ENCODE measurements at regions not wholly inside any gene's neighbourhood (a gene's known extent, or its start where the extent isn't known, plus 50 kb on each side); places are given as distances from the start of the nearest gene placed in this dataset.

GRCh38 chr11:31966846-31967245, 124.0 kb upstream of the RCN1 start:
- no peak for ATAC-seq (ENCODE audit: low read depth)
- Histone ChIP-seq H3K27me3 (ENCODE audit: insufficient read depth, poor library complexity, severe bottlenecking) (no peaks in the 10 kb centered on the region), H3K4me1 (ENCODE audit: insufficient read depth, poor library complexity, severe bottlenecking) (no peaks in the 10 kb centered on the region), H3K4me3 (ENCODE audit: severe bottlenecking) (no peak overlapping the region), H3K27ac (ENCODE audit: poor library complexity, severe bottlenecking) (no peak overlapping the region), H3K36me3 (ENCODE audit: low read depth) (no peaks in the 10 kb centered on the region), H3K9me3 (ENCODE audit: severe bottlenecking) (no peaks in the 10 kb centered on the region)
- DNase-seq (ENCODE audit: low spot score) = no peak
- no peak for TF ChIP-seq CTCF (IDR thresholded peaks at IDR 0.05; ENCODE audit: poor library complexity, severe bottlenecking)

- Histone ChIP-seq H3K27ac (ENCODE audit: poor library complexity, severe bottlenecking) (no peak overlapping the region), H3K4me3 (ENCODE audit: severe bottlenecking) (no peak overlapping the region), H3K9me3 (ENCODE audit: severe bottlenecking) (no peaks in the 10 kb centered on the region), H3K27me3 (ENCODE audit: insufficient read depth, poor library complexity, severe bottlenecking) (no peaks in the 10 kb centered on the region), H3K36me3 (ENCODE audit: low read depth) (no peaks in the 10 kb centered on the region), H3K4me1 (ENCODE audit: insufficient read depth, poor library complexity, severe bottlenecking) (no peaks in the 10 kb centered on the region)
- no peak for TF ChIP-seq CTCF (IDR thresholded peaks at IDR 0.05; ENCODE audit: poor library complexity, severe bottlenecking)
- no peak for DNase-seq (ENCODE audit: low spot score)
- no peak for ATAC-seq (ENCODE audit: low read depth)
Measured at GRCh38 chr11:31964181-31964580, 126.7 kb upstream of the RCN1 start.

GRCh38 chr11:31960126-31960525, 130.7 kb upstream of the RCN1 start:
- H3K9me3 ChIP-seq (ENCODE audit: severe bottlenecking) = no peaks in the 10 kb centered on the region

GRCh38 chr11:31959716-31960115, 131.2 kb upstream of the RCN1 start:
- Histone ChIP-seq H3K36me3 (ENCODE audit: low read depth) (no peaks in the 10 kb centered on the region), H3K4me1 (ENCODE audit: insufficient read depth, poor library complexity, severe bottlenecking) (no peaks in the 10 kb centered on the region), H3K27ac (ENCODE audit: poor library complexity, severe bottlenecking) (no peak overlapping the region), H3K27me3 (ENCODE audit: insufficient read depth, poor library complexity, severe bottlenecking) (no peaks in the 10 kb centered on the region), H3K4me3 (ENCODE audit: severe bottlenecking) (no peak overlapping the region), H3K9me3 (ENCODE audit: severe bottlenecking) (no peaks in the 10 kb centered on the region)
- no peak for TF ChIP-seq CTCF (IDR thresholded peaks at IDR 0.05; ENCODE audit: poor library complexity, severe bottlenecking)
- ATAC-seq (ENCODE audit: low read depth) (peak; percentile 66), DNase-seq (ENCODE audit: low spot score) (no peak)

More at GRCh38 chr11:31960126-31960525, 130.7 kb upstream of the RCN1 start:
- no peak overlapping the region for H3K27ac ChIP-seq (ENCODE audit: poor library complexity, severe bottlenecking)
- no peak for DNase-seq (ENCODE audit: low spot score)
- ATAC-seq (ENCODE audit: low read depth) = no peak
- H3K4me3 ChIP-seq (ENCODE audit: severe bottlenecking) = no peak overlapping the region
- no peaks in the 10 kb centered on the region for H3K36me3 ChIP-seq (ENCODE audit: low read depth)
- TF ChIP-seq CTCF (IDR thresholded peaks at IDR 0.05; ENCODE audit: poor library complexity, severe bottlenecking) = no peak
- H3K4me1 ChIP-seq (ENCODE audit: insufficient read depth, poor library complexity, severe bottlenecking) = no peaks in the 10 kb centered on the region
- H3K27me3 ChIP-seq (ENCODE audit: insufficient read depth, poor library complexity, severe bottlenecking) = no peaks in the 10 kb centered on the region

- no peak overlapping the region for H3K4me3 ChIP-seq (ENCODE audit: severe bottlenecking)
- no peaks in the 10 kb centered on the region for H3K9me3 ChIP-seq (ENCODE audit: severe bottlenecking)
- ATAC-seq (ENCODE audit: low read depth) = peak; percentile 47
- H3K27ac ChIP-seq (ENCODE audit: poor library complexity, severe bottlenecking) = no peak overlapping the region
- peak; percentile 59 for TF ChIP-seq CTCF (IDR thresholded peaks at IDR 0.05; ENCODE audit: poor library complexity, severe bottlenecking)
- no peaks in the 10 kb centered on the region for H3K4me1 ChIP-seq (ENCODE audit: insufficient read depth, poor library complexity, severe bottlenecking)
- DNase-seq (ENCODE audit: low spot score) = no peak
- no peaks in the 10 kb centered on the region for H3K36me3 ChIP-seq (ENCODE audit: low read depth)
- no peaks in the 10 kb centered on the region for H3K27me3 ChIP-seq (ENCODE audit: insufficient read depth, poor library complexity, severe bottlenecking)
Measured at GRCh38 chr11:31958076-31958735, 132.7 kb upstream of the RCN1 start.

Measured in RWPE2 (cell line).